H1 (cell line): ENCODE measurements at regions not wholly inside any gene's neighbourhood (a gene's known extent, or its start where the extent isn't known, plus 50 kb on each side); places are given as distances from the start of the nearest gene placed in this dataset.

ENCODE experiments used
- E2F6 ChIP-seq: IDR thresholded peaks from 2 replicates; pipeline ENCODE4 v1.6.1; 2012; ENCODE audit warnings: inconsistent platforms
- JUND ChIP-seq: IDR thresholded peaks from 2 replicates; pipeline ENCODE4 v1.6.1; 2011; ENCODE audit warnings: mild to moderate bottlenecking, improper control_type of control experiment, low read length
- MAX ChIP-seq: IDR thresholded peaks from 2 replicates; pipeline ENCODE4 v1.6.1; 2012; ENCODE audit warnings: inconsistent platforms
- TCF12 ChIP-seq: IDR thresholded peaks from 2 replicates; pipeline ENCODE4 v1.6.1; 2011; ENCODE audit warnings: low read depth, mild to moderate bottlenecking, low read length
- TEAD4 ChIP-seq: IDR thresholded peaks from 2 replicates; pipeline ENCODE4 v1.6.1; 2012; ENCODE audit warnings: low read depth, low read length, inconsistent platforms, mixed read lengths

DNA sequence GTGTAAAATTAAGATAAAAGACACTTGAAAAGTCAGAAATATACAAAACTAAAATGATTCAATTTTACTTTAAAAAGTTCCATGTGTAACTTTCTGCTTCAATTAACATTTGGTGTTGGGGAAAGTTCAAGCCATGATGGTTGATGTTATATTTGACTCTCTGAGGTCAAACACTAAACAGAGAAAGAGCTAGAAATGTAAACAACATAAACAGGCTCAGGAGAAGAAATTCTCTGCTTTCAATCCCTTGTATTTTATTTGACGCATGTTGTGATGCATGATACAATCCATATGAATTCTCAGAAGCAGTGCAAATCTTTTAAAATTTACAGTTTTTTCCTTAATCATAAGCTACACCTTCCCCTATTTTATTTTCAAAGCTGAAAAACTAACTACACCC lies 822.4 kb downstream of the PCDH18 start (continued):
- TF ChIP-seq E2F6 (no peak), TEAD4 (no peak), MAX (no peak), TCF12 (no peak), JUND (no peak)
- TF ChIP-seq, all 59 proteins: peak for 0
